ENCODE measurements at regions not wholly inside any gene's neighbourhood (a gene's known extent, or its start where the extent isn't known, plus 50 kb on each side); places are given as distances from the start of the nearest gene placed in this dataset.

DNA sequence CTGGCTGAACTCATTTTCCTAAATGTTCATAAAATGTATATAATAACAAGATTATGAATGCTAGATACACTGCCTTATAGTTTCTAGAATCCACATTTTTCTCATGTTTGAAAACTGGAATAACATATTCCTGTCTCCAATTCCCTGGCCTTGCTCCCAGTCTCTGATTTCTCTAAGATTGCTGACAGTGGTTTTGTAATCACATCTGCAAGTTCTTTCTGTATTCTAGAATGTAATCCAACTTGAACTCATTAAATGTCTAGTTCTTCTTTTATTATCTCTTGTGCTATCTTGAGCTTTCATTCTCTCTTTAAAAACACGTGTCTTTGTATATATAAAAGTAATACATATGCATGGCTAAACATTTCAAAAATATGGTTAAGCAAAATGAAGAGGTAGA is 215.2 kb upstream of the ADAMTS9 start:
- DNase-seq: no peak

DNA sequence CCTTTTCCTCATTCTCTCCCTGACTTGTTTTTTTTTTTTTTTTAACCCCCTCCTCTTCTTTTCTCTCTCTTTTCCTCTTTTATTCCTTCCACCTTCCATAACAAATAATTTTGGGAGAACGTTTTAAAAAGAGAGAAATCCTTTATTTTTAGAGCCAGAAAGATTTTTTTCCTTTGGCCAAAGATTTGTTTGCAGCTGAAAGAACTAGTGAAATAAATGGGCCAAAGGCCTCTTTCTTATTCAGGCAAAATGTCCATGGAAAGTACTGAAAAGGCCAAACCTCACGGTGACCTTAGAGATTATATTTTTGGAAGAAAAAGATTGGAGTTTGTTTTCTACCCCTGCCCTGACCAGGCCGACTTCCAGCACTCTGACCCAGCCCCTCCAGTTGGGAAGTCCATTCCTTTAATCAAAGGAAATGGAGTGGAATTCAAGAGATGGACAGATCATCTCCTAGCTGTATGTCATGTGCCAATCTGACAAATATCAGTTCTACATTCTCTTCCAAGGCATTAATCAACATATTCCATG is 214.3 kb upstream of the ADAMTS9 start:
- no peak for DNase-seq

DNA sequence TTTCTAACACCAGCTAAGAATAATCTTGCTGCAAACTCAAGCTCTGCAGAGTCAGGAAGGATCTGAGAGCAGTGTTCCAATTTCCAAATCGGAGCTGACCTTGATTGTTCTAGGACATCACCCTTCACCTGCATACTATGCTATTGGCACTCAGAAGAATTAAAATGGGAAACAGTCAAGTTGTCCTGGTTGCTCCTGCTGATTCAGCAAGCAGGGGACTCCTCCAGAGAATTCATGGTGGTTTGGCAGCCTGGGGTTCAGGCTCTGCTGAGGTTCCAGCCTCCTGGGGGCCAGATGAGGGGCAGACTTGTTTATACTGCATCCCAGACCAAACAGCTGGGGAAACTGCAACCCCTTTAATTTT is 213.7 kb upstream of the ADAMTS9 start:
- DNase-seq: no peak

DNA sequence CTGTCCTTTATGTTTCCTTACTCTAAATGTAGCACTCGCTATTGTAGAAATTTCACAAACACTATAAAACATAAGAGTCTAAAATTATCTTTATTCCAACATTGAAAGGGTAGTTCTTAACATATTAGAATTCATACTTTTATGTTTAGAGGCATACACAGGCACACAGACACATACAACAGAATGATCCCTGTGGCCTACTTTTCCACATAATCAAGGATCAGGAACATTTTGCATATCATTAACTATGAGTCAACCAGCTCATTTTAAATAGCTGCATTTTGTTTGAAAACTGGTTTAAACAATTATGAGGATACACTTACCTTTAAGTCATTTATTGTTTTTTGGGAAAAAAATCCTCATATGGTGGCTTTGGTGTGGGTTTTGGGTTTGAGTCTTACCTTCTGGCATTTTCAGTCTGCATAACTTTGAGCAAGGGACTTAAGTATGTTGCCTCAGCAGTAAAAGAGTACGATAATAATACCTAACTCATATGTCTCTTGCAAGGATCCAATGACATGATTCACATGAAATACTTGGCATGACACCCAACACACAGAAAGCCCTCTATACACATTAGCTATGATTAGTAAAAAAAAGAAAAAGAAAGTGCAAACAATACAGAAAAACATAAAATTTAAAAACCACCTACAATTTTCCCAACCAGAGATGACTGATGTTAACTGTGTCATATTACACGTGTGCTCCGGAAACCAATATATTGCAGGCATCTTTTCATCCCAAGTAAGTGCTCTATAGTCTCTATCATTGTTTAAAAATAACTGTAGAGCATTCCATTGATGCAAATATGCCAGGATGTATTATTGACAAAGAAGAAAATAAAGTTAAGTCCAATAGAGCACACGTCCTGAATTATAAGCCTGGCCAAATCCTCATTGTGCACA is 213.1 kb upstream of the ADAMTS9 start:
- no peak for DNase-seq

DNA sequence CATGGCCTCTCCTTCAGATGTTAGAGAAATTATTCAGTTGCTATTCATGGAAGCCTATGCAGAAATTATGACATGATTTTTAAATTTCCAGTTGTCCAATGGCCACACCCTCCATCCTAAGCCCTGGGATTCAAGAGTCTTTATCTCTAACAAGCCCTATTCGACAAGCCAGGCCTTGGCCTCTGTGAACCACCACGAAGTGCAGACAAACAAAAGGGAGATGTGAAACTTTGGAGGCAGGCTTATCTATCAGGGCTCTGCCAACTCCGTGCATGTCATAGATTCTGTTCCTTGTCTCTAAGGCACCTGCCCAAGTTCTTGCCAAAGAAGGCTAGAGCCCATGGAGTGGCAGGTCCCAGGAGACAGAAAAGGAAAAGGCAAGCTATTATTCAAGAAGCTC is 212.4 kb upstream of the ADAMTS9 start:
- no peak for DNase-seq

DNA sequence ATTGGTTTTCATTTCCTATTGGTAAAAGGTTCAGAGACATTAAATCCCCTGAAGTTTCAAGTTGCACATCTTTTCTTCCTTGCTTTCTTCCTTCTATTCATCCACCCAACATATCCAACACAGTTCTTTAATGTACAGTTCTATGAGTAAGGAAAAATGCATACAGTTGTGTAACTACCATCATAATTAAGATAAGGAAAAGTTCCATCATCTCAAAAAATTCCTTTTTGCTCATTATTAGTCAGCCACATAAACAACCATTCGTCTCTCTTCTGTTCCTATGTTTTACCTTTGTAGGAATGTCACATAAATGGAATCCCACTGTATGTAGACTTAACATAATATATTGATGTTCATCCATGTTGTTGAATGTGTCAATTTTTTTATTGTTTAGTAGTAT is 211.1 kb upstream of the ADAMTS9 start:
- no peak for DNase-seq

DNA sequence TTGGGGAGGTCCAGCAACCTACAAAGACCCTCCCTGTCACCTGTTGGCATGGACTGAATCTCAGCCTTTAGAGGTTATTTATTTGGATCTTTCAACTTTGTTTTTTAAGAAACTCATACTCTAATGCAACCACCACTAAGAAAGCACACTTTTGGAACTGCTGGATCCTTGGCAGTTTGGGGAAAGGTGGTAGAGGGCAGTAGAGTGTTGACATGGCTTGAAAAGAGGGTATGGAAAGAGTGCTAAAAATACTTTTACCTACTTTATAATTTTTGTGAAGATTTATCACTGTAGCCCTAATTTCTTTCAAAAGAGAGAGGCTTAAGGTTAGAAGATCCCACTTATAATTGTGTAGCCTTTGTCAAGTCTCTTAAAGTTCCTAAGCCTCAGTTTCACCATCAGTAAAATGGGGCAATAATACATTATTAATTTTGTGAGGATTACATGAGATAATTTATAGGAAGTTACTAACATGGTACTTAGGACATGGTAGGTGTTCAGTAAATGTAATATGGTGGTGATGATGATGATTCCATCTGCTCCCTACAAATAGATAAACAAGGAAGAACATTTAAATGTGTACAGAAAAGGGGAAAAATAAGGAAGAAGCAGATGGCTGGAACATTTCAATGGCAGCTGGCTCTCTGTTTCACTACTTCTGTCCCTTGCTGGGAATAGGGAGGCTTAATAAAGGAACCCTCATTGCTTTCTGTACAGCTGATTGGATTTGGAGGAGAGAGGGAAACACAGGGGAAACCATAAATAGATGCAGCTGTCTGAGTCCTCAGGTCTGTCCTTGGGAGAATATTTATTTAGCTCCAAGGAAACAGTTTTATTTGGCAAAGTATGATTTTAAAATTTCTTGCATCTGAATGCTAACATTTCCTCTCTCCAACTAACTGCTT is 208.4 kb upstream of the ADAMTS9 start:
- no peak for DNase-seq

DNA sequence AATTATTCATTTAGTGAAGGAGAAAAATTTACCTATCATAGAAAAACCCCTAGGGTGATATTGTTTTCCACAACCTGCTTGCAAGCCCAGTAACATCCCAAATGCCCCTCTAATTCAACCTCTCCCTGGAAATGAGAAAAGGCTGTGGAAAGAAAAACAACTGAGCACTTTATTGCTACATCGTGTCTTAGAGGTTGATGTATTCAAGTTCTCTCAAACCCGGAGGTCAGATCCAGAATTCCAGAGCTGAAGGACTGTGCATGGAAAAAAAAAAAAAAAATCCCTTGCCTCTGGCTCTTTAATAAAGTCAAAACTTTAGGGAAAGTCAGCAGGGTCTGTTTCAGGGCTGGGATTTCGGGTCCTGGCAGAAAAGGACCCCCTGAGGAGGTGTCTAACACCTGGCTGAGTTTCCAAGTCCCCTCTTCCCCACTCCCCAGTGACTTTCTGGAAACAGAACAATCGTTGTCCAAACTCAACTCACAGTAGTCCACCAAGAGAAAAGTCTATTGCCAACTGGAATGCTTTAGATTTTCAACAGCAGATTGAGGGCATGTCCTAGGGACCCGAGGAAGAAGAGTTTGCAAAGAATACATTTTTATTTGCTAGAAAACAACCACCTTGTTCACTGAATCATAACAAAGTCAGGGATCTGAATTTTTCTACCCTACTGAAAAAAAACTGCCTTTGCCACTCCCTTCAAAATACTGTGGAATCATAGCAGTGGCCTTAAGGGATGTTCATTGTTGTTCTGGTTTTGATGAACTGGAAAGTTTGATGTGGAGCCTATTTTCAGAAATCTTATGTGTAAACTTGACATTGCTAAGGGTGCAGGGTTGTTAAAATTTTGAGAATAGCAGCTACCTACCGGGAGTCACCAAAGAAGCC is 207.5 kb upstream of the ADAMTS9 start:
- DNase-seq: no peak

DNA sequence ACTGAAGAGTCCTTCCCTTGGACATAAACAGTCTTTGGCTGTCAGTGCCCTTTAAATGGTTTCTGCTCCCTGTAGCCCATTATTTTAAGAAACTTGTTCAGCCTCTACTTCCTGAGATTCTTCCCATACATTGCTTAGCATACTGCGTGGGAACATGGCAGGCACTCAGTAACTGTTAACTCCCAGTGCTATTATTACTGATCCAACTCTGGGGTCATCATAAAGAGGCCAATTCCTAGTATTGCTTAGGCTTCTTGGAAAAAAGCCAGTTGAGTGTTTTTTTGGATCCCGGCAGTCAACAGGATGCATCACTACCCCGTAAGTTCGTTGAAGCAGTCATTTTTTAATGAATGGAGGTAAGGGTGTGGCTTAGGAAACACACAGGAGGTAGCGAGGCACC is 206.2 kb upstream of the ADAMTS9 start:
- no peak for DNase-seq

DNA sequence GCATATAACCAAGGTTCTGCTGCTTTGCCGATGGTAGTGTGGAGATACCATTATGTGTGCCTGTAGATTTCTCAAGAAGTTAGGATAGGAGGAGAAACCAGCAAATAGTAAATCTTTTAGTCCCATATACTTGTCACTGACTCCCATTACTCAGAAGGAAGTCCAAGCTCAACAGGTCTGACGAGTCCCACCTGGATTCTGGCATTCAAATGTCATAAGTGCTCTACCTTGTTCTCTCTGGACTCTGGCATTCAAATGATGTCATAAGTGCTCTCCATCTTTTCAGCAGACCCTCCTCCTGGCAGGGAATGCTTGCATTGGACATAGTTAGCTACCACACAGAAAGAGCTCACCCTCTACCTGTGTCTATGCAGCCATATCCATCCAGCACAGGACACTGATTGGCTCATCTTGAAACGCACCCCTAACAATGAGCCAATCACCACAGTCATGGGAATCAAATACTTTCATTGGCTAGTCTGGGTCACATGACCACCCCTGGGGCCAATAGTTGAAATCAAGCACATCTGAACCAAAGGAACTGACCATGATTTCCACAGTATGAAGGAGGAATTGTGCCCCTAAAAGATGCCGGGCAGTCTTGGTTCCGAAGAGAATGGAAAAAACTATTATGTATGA is 205.0 kb upstream of the ADAMTS9 start:
- DNase-seq: no peak

DNA sequence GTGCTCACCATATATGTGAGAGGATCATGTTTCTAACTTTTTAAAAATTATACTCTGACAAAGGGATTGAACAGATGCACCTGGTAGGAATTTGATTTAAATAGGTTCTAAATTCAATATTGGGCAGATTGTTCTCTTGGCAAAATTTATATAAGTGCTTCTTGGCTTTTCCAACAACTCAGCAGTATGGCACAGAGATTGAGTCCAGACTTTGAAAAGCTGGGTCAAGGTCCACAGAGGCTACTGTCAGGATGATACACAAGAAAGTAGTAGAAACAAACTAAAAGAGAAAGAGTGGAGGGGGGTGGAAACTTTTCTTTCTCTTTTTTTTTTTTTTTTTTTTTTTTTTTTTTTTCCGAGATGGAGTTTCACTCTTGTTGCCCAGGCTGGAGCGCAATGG is 203.2 kb upstream of the ADAMTS9 start:
- DNase-seq: no peak

DNA sequence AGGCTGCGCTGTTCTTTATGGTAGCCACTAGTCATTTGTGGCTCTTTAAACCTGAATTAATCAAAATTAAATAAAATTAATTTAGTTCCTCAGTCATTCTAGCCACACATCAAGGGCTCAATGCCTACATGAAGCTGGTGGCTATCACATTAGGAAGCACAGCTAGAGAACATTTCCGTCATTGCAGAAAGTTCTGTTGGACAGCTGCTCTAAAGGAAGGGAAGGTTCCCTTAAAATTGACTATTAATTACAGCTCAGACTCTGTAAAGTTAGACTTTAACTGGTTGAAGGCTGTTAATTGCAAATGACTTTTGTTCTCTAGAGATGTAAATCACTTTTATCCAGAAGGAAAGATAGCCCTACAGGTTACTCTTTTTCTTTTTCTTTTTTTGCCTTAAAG is 202.7 kb upstream of the ADAMTS9 start:
- no peak for DNase-seq

DNA sequence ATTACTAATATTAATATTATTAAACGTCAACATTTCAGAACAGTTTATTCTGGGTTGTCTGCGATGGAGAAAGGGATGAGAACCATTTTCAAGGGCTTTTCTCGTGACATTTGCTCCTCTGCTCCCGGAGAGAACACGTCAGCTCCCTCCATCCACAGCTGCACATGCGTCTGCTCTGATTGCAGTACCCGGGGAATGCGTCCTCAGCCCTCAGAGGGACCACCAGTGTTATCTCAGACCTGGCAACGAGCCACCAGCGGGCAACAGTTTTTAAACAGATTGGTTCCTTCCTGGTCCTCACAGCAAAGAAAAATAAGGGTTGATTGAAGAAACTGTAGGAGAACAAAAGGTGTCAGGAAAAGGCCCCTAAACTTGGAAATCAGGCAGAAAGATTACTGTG is 202.2 kb upstream of the ADAMTS9 start:
- no peak for DNase-seq

DNA sequence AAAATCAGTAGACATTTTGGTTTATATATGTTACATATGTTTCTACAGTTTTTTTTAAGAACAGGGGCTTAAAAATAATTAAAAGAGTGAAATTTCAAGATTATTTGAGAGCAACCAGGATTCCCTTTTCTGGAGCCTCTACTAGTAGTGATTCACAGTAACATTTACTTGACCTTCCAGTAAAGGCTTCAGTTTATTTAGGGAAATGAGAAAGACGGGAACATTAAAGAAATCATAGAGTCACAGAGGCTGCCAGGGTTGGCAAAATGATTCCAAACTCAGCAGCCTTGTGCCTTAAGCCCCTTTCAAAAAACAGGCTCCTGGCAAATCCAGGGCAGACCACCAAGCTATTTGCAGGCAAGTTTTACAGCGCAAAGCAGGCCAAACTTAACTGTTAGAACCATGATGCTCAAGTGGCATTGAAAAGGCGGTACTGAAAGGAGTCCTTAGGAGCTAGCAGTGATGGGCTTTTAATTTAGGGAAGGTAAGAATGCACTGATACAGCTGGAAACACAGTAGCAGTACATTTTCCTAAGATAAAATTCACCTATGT is 201.1 kb upstream of the ADAMTS9 start:
- DNase-seq: no peak

DNA sequence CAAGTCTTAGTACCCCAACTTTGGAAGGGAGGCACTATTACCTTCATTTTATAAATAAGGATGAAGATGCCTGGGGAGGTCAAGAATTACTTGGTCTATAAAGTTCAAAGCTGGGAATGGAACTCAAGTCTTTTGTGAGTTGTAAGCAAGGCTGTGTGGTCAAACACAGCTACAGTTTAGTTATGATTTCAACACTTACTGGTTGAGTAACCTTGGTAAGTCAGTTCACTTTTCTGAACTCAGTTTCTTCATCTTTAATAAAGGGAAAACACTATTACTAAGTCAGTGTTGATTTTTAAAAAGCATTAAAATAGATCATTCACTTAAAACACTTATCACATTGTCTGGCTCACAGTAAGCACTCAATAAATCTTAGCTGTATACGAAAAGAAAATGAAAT is 200.4 kb upstream of the ADAMTS9 start:
- DNase-seq: no peak

DNA sequence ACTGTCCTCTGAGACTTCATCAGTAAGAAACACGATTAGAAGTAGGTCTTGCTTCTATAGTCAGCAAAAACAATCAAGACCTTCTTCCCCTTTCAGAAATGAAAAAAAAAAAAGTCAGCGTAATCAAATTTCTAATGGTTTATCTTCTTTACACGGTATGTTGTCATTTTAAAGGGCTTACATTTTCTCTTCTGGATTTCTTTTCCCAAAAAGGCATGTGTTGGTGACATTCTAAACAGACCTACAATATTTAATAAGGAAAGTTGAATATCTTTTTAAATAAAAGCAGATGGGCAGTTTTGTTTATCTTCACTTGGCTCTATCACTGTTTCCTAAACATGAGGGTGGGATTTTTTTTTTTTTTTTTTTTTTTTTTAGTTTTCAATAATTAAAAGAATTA is 197.3 kb upstream of the ADAMTS9 start:
- no peak for DNase-seq

DNA sequence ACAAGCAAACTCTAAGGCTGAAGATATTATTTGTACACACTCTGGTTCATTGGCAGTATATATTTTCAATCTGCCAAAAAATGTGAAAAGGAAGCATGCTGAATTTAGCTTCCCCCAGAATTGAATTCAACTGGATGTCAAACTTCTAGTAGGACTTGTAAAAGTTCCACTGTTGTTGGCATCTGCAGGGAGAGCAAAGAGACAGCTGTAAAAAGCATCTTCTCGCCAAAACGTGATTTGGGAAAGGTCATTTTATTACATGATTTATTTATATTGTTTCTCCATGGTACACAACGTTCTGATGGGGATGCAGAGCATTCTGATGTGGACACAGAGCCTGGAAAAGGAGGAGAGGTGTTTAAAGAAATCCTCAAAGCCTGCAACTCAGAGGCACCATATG is 196.7 kb upstream of the ADAMTS9 start:
- DNase-seq: no peak

DNA sequence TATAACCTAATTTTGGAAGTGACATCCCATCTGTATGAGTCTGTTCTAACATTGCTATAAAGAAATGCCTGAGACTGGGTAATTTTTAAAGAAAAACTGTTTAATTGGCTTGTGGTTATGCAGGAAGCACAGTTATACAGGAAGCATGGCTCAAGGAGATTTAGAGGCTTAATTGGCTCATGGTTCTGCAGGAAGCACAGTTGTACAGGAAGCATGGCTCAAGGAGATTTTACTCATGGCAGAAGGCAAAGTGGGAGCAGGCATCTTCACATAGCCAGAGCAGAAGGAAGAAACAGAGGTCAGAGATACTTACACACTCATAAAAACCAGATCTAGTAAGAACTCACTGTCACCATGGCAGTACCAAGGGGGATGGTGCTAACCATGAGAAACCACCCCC is 193.1 kb upstream of the ADAMTS9 start:
- no peak for DNase-seq

DNA sequence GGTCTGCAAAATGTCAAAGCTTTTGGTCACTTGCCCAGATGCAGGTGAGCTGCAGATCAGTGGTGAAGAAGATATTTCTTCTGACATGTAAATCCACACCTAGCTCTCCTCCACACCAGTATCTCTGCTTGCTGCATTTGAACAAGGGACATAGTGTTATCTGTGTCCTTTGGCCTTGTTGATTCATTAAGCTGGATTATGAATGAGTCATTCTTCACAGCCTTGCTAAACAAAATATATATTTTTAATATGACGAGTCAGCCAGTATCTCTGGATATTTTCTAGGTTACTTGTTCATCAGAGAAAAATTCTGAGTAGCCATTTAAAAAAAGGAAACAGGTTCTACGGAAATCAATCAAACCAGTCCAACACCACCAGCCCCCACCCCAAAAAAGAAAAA is 190.6 kb upstream of the ADAMTS9 start:
- DNase-seq: no peak

DNA sequence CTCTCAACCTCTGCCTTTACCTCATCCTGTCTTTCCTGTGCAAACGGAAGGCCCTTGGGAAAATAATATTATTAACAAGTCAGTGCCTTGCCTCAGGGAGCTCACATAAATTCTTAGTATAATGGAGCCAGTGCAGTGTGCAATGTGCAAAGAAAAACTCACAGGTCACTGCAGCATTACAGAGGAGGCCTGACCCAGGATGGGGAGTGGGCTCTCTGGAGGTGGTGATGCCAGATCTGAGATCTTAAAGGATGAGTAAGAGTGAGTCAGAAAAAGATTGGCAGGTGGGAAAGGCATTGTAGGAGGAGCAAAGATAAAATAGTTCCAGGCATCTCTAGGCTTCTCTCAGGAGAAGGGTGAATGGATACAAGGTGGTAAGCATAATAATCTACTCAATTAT is 185.6 kb upstream of the ADAMTS9 start:
- DNase-seq: no peak

DNA sequence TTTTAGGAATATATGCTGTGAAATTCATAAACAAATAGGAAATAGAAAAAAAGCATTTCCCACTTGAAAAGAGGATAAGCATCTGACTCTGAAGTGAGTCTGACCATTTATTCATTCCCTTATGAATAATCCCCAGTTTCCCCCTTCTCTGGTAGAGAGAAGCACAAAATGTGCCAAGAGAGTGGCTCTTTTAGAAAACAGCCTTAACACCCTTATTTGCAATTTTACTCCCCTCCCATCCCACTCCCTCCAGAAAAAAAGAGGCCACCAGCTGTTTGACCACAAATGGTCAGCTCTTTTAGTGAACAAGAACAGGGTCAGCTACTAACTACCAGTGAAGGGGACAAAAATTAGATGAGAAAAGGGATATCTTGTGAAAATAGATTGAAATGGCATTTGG is 184.5 kb upstream of the ADAMTS9 start:
- no peak for DNase-seq

DNA sequence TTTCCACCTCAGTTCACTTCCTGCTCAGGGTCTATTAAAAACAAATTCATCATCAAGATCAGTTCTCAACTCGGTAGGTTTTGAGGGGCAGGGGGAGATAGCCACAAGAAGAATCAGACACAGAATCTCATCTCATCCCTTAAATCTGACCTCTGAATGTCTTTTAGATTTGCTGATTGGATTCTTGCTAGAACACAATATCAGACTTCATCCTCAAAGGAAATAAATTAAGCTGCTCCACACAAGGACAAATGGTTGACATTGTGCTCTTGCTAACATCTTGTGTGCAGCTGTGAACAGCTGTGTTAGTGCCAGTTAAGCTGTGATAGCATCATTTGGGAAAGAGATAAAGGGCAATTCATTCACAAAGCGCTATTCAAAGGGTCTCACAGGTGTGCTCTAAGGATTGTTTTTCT is 184.0 kb upstream of the ADAMTS9 start:
- DNase-seq: no peak

Data from NCI-H1092 (cell line).